ENCODE measurements at regions not wholly inside any gene's neighbourhood (a gene's known extent, or its start where the extent isn't known, plus 50 kb on each side); places are given as distances from the start of the nearest gene placed in this dataset.

DNA sequence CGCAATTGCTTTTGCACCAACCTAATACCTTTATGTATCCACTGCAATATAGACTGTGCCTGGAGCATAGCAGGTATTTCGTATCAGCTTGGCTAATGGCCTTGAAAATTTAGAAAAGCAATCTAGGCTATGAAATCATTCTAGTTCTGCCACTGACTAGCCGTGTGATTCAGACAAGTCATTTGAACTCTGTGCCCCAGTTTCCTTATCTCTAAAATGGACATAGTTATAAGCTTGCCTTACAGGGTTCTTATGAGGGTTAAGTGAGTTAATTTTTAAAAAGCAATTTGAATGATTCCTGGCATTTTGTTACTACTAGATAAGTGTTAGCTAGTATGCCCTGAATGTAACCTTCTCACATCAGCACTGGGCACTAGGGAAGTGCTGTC lies 80.5 kb upstream of the PUM3 start:
- no peak for DNase-seq (ENCODE audit: low read depth in 2 of 2)

DNA sequence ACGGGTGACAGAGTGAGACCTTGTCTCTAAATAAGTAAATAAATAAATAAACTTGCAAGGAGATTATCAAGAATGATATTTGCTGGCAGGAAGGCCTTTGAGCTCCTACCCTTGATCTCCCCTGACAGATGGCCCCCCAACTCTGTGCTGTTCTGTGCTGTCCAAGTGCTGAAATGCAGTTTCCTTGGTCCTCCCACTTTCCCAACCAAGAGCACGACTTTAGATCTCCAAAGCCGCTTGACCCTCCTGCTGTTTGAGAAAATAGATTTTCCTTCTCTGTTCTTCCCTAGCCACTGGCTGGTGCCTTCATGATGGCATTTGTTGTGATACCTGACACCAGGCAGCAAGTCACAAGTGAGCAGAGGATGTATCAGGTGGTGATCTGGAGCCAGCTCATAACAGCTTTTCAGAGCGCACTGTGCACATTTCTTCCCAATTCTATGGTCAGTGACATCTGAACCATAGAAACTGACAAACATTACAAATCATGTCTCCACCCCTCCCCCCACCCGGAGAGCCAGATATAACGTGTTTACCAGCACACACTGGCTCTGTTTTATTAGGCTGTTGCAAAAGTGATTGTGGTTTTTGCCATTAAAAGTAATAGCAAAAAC lies 80.0 kb upstream of the PUM3 start:
- DNase-seq (ENCODE audit: low read depth in 2 of 2), result no peak

GRCh38 chr9:2919347-2919746 lies 75.5 kb upstream of the PUM3 start:
- peak in 1 of 2 donors; percentile 5 for DNase-seq (ENCODE audit: low read depth in 2 of 2)

DNA sequence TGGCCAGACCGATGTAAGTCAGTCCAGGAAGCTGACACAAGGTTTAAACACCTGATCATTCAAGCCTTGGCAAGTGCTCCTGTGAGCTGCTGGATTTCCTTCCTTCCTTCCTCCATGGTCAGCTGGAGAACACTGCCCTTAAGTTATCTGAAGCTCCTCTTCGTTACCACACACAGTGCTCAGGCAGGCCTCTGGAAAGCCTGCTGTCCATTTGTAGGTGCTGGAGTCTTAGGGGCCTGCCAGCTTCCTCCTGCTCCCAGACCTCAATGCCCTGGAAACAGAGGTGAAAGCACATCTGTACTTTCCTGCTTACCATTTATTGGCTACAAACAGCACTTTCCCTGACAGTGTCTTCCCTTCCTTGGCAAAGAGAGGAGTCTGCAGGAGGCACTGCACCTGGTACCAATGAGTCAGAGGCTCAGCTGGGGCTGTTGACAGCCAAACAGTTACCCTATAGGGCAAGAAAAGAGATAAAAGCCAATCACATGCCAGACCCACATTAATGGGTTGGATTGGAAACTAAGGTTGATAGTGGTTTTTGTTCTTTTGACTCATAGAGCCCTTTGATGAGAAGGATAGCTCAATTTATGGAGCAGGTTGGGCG lies 72.6 kb upstream of the PUM3 start:
- DNase-seq (ENCODE audit: low read depth in 2 of 2), result peak; percentile 14 to 39

DNA sequence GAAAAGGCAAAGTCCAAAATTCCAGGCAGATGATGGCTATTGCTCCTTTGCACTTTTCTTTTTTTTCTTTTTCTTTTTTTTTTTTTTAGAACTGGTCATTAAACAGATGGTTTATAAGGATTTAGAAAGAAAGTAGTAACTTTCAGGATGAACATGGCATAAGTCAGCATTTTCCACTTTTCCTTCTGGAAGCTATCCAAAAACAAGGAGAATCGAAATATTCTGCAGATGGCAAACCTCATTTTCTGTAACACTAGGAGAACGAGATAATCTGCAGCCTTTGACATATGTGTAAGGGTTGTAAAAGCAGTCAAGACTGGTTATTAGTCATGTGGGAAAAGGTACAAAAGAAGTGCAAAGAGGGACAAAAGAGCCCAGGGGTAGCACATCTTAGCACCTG lies 69.1 kb upstream of the PUM3 start:
- no peak for DNase-seq (ENCODE audit: low read depth in 2 of 2)

DNA sequence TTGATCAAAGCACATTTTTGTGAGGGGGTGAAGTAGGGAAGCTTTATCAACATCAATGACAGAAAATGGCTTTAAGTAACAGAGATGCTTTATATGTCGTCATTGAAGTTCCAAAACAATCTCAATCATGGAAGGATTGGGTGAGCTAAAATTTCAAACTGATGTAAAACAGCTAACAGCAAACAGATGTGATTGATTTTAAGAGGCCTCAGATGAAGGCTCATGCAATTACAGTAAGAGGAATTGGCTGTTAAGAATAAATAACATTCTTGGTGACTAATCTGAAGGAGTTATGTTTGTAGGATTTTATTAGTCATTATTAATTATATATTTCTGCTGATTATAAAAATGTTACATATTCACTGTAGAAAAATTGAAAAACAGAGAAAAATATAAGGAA lies 63.5 kb upstream of the PUM3 start:
- no peak for DNase-seq (ENCODE audit: low read depth in 2 of 2)

- no peak for DNase-seq (ENCODE audit: low read depth in 2 of 2)
Measured at GRCh38 chr9:2904242-2904930, 60.5 kb upstream of the PUM3 start.

All from lung microvascular endothelial cell (primary cell).